ENCODE measurements at regions not wholly inside any gene's neighbourhood (a gene's known extent, or its start where the extent isn't known, plus 50 kb on each side); places are given as distances from the start of the nearest gene placed in this dataset.

DNA sequence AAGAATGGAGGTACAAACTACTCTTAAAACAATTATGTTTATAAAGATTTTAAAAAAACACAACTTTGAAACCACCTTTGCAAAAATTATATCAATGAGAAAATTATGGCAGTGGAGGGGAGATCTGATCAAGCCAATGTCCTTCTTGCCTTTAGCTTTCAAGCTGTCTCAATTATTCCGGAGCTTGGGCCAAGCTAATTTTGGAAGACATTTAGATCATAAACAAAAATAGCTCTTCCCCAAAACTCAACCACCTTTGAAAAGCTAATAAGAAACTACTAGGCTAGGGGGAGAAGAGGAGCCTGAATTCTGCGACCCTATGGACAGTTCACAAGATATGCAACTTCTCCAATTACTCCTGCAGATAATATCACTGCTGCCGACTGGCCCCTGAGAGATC lies 263.3 kb downstream of the ICE1 start:
- Histone ChIP-seq H3K4me3 (ENCODE audit: low read depth, low read length) (no peak overlapping the region), H3K9ac (ENCODE audit: low read length) (no peak overlapping the region), H3K9me3 (ENCODE audit: control insufficient read depth, insufficient read depth, low read depth, low read length) (peaks cover 13% of the 10 kb centered on the region), H3K27me3 (ENCODE audit: control insufficient read depth, insufficient read depth, low read length) (no peaks in the 10 kb centered on the region), H3K27ac (ENCODE audit: low read depth, low read length) (no peak overlapping the region), H3K4me1 (ENCODE audit: control insufficient read depth, insufficient read depth, low read length) (peaks cover 4% of the 10 kb centered on the region; the same call in 1 of the 2 replicates), H3K36me3 (ENCODE audit: control insufficient read depth, insufficient read depth, low read length) (no peaks in the 10 kb centered on the region)

- H3K36me3 ChIP-seq (ENCODE audit: control insufficient read depth, insufficient read depth, low read length) = no peaks in the 10 kb centered on the region
- H3K27me3 ChIP-seq (ENCODE audit: control insufficient read depth, insufficient read depth, low read length) = no peaks in the 10 kb centered on the region
- H3K4me1 ChIP-seq (ENCODE audit: control insufficient read depth, insufficient read depth, low read length) = no peaks in the 10 kb centered on the region
- H3K27ac ChIP-seq (ENCODE audit: low read depth, low read length) = no peak overlapping the region
- H3K9me3 ChIP-seq (ENCODE audit: control insufficient read depth, insufficient read depth, low read depth, low read length) = peaks cover 13% of the 10 kb centered on the region
- no peak overlapping the region for H3K4me3 ChIP-seq (ENCODE audit: low read depth, low read length)
- no peak overlapping the region for H3K9ac ChIP-seq (ENCODE audit: low read length)
These were observed 260.7 kb downstream of the ICE1 start for GRCh38 chr5:5683174-5683573.

DNA sequence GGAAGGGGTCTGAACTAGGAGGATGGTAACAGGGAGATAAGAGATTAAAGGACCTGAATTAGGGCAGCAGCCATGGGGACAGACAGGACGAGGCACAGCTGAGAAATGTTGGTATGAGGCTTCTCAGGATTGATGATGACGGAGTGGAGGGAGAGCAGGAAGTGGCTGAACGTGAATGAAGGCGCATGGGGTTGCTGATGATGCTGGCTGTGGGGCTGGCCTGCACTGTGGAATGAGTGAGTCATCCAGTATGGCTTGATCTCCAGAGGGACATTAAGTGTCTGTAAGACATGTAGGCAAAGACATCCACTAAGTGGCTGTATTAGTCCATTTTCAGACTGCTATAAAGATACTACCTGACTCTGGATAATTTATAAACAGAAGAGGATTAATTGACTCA lies 256.4 kb downstream of the ICE1 start:
- H3K9ac ChIP-seq (ENCODE audit: low read length) = no peak overlapping the region
- H3K27me3 ChIP-seq (ENCODE audit: control insufficient read depth, insufficient read depth, low read length) = no peaks in the 10 kb centered on the region

GRCh38 chr5:5677738-5678137 lies 255.3 kb downstream of the ICE1 start:
- Histone ChIP-seq H3K9me3 (ENCODE audit: control insufficient read depth, insufficient read depth, low read depth, low read length) (peaks cover 3% of the 10 kb centered on the region), H3K9ac (ENCODE audit: low read length) (no peak overlapping the region), H3K4me3 (ENCODE audit: low read depth, low read length) (no peak overlapping the region), H3K27ac (ENCODE audit: low read depth, low read length) (no peak overlapping the region), H3K4me1 (ENCODE audit: control insufficient read depth, insufficient read depth, low read length) (no peaks in the 10 kb centered on the region), H3K27me3 (ENCODE audit: control insufficient read depth, insufficient read depth, low read length) (no peaks in the 10 kb centered on the region), H3K36me3 (ENCODE audit: control insufficient read depth, insufficient read depth, low read length) (no peaks in the 10 kb centered on the region)

More for the DNA sequence above, 256.4 kb downstream of the ICE1 start:
- Histone ChIP-seq H3K9me3 (ENCODE audit: control insufficient read depth, insufficient read depth, low read depth, low read length) (peaks cover 13% of the 10 kb centered on the region), H3K4me1 (ENCODE audit: control insufficient read depth, insufficient read depth, low read length) (no peaks in the 10 kb centered on the region), H3K4me3 (ENCODE audit: low read depth, low read length) (no peak overlapping the region), H3K27ac (ENCODE audit: low read depth, low read length) (no peak overlapping the region), H3K36me3 (ENCODE audit: control insufficient read depth, insufficient read depth, low read length) (no peaks in the 10 kb centered on the region)

DNA sequence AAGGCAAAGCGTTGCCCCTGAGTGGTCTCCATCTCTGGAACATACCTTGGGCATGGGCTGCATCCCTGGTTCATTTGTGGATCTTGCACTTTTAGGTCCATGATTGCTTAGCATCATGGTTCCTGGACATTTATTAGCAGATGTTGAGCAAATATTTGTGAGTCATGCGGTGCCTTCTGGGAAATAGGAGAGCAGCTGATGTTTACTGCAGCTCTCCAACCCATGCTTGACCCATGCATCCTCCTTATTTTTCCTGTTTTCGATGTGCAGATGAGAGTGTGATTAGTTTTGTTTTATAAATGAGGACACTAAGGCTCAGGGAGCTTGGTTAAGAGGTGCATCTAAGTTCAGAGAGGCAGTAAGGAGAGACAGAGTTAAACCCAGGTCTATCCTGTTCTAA lies 253.7 kb downstream of the ICE1 start:
- Histone ChIP-seq H3K36me3 (ENCODE audit: control insufficient read depth, insufficient read depth, low read length) (no peaks in the 10 kb centered on the region), H3K9ac (ENCODE audit: low read length) (no peak overlapping the region), H3K9me3 (ENCODE audit: control insufficient read depth, insufficient read depth, low read depth, low read length) (no peaks in the 10 kb centered on the region), H3K27ac (ENCODE audit: low read depth, low read length) (no peak overlapping the region), H3K27me3 (ENCODE audit: control insufficient read depth, insufficient read depth, low read length) (no peaks in the 10 kb centered on the region), H3K4me3 (ENCODE audit: low read depth, low read length) (no peak overlapping the region), H3K4me1 (ENCODE audit: control insufficient read depth, insufficient read depth, low read length) (peaks cover 8% of the 10 kb centered on the region)

- no peak overlapping the region for H3K27ac ChIP-seq (ENCODE audit: low read depth, low read length)
- no peaks in the 10 kb centered on the region for H3K27me3 ChIP-seq (ENCODE audit: control insufficient read depth, insufficient read depth, low read length)
- H3K4me3 ChIP-seq (ENCODE audit: low read depth, low read length) = no peak overlapping the region
- no peaks in the 10 kb centered on the region for H3K36me3 ChIP-seq (ENCODE audit: control insufficient read depth, insufficient read depth, low read length)
- H3K9ac ChIP-seq (ENCODE audit: low read length) = no peak overlapping the region
- H3K4me1 ChIP-seq (ENCODE audit: control insufficient read depth, insufficient read depth, low read length) = peaks cover 8% of the 10 kb centered on the region
- H3K9me3 ChIP-seq (ENCODE audit: control insufficient read depth, insufficient read depth, low read depth, low read length) = no peaks in the 10 kb centered on the region
These were observed 253.0 kb downstream of the ICE1 start for GRCh38 chr5:5675511-5675910.

DNA sequence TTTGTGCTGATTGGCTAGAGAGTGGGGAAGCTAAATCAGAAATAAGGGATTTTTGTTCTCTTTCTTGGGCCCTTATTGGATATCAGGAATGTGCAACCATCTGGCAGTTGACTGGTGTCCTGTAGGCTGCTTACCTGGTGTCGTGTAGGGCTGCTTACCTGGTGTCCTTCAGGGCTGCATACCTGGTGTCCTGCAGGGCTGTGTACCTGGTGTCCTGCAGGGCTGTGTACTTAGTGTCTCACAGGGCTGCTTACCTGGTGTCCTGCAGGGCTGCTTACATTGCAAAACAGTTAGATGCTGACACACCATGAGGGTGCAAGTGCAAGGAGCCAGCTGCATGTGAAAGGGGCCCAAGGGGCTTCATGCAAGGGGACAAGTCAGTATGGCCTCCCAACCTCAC lies 249.3 kb downstream of the ICE1 start:
- no peaks in the 10 kb centered on the region for H3K36me3 ChIP-seq (ENCODE audit: control insufficient read depth, insufficient read depth, low read length)
- no peak overlapping the region for H3K4me3 ChIP-seq (ENCODE audit: low read depth, low read length)
- H3K27ac ChIP-seq (ENCODE audit: low read depth, low read length) = no peak overlapping the region
- H3K4me1 ChIP-seq (ENCODE audit: control insufficient read depth, insufficient read depth, low read length) = peaks cover 12% of the 10 kb centered on the region
- H3K9ac ChIP-seq (ENCODE audit: low read length) = no peak overlapping the region
- H3K9me3 ChIP-seq (ENCODE audit: control insufficient read depth, insufficient read depth, low read depth, low read length) = no peaks in the 10 kb centered on the region
- H3K27me3 ChIP-seq (ENCODE audit: control insufficient read depth, insufficient read depth, low read length) = no peaks in the 10 kb centered on the region

GRCh38 chr5:5667136-5667554 lies 244.7 kb downstream of the ICE1 start:
- Histone ChIP-seq H3K27ac (ENCODE audit: low read depth, low read length) (no peak overlapping the region), H3K27me3 (ENCODE audit: control insufficient read depth, insufficient read depth, low read length) (no peaks in the 10 kb centered on the region), H3K9me3 (ENCODE audit: control insufficient read depth, insufficient read depth, low read depth, low read length) (no peaks in the 10 kb centered on the region), H3K9ac (ENCODE audit: low read length) (no peak overlapping the region), H3K4me3 (ENCODE audit: low read depth, low read length) (no peak overlapping the region), H3K36me3 (ENCODE audit: control insufficient read depth, insufficient read depth, low read length) (no peaks in the 10 kb centered on the region), H3K4me1 (ENCODE audit: control insufficient read depth, insufficient read depth, low read length) (peaks cover 30% of the 10 kb centered on the region)

- Histone ChIP-seq H3K27me3 (ENCODE audit: control insufficient read depth, insufficient read depth, low read length) (no peaks in the 10 kb centered on the region), H3K4me1 (ENCODE audit: control insufficient read depth, insufficient read depth, low read length) (peaks cover 23% of the 10 kb centered on the region), H3K9ac (ENCODE audit: low read length) (no peak overlapping the region), H3K4me3 (ENCODE audit: low read depth, low read length) (no peak overlapping the region), H3K36me3 (ENCODE audit: control insufficient read depth, insufficient read depth, low read length) (no peaks in the 10 kb centered on the region), H3K27ac (ENCODE audit: low read depth, low read length) (no peak overlapping the region), H3K9me3 (ENCODE audit: control insufficient read depth, insufficient read depth, low read depth, low read length) (no peaks in the 10 kb centered on the region)
These were observed 243.9 kb downstream of the ICE1 start for GRCh38 chr5:5666369-5666768.

DNA sequence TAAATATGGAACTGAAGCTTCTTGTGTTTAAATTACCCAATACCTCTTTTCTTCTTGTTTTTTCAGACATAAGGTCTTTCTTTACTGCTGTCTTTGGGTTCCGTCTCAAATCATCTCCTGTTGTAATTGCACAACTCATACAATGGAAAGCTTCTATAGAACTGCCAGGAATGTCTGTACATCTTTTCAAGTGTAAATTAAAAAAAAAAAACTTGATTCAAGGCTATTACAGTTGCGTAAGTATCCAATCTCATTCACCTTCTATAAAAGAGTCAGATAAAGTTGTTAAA lies 243.5 kb downstream of the ICE1 start:
- H3K27ac ChIP-seq (ENCODE audit: low read depth, low read length) = no peak overlapping the region

GRCh38 chr5:5665225-5666075 lies 243.0 kb downstream of the ICE1 start:
- no peaks in the 10 kb centered on the region for H3K27me3 ChIP-seq (ENCODE audit: control insufficient read depth, insufficient read depth, low read length)
- H3K4me1 ChIP-seq (ENCODE audit: control insufficient read depth, insufficient read depth, low read length) = peaks cover 22% of the 10 kb centered on the region
- H3K9me3 ChIP-seq (ENCODE audit: control insufficient read depth, insufficient read depth, low read depth, low read length) = no peaks in the 10 kb centered on the region
- no peaks in the 10 kb centered on the region for H3K36me3 ChIP-seq (ENCODE audit: control insufficient read depth, insufficient read depth, low read length)
- H3K9ac ChIP-seq (ENCODE audit: low read length) = no peak overlapping the region
- no peak overlapping the region for H3K27ac ChIP-seq (ENCODE audit: low read depth, low read length)
- H3K4me3 ChIP-seq (ENCODE audit: low read depth, low read length) = no peak overlapping the region

More for the DNA sequence above, 243.5 kb downstream of the ICE1 start:
- Histone ChIP-seq H3K9me3 (ENCODE audit: control insufficient read depth, insufficient read depth, low read depth, low read length) (no peaks in the 10 kb centered on the region), H3K4me3 (ENCODE audit: low read depth, low read length) (no peak overlapping the region), H3K4me1 (ENCODE audit: control insufficient read depth, insufficient read depth, low read length) (peaks cover 22% of the 10 kb centered on the region), H3K36me3 (ENCODE audit: control insufficient read depth, insufficient read depth, low read length) (no peaks in the 10 kb centered on the region), H3K9ac (ENCODE audit: low read length) (no peak overlapping the region), H3K27me3 (ENCODE audit: control insufficient read depth, insufficient read depth, low read length) (no peaks in the 10 kb centered on the region)
